Sigmoid colon (tissue), 6 donors: ENCODE measurements at regions not wholly inside any gene's neighbourhood (a gene's known extent, or its start where the extent isn't known, plus 50 kb on each side); places are given as distances from the start of the nearest gene placed in this dataset.

Experiments
- DNase-seq: peaks from one replicate; pipeline ENCODE4 v3.0.0-alpha.2; 2019
- H3K27ac ChIP-seq, 4 donors: fragments of 200-600 bp; sonication (generic); one replicate each; pipeline ENCODE4 v1.5.1; 2016 to 2019; ENCODE audit warnings: mild to moderate bottlenecking in 1 of 4
- H3K27me3 ChIP-seq, 3 donors: fragments of 200-600 bp; sonication (generic); one replicate each; pipeline ENCODE4 v1.5.1; 2019; ENCODE audit warnings: mild to moderate bottlenecking in 1 of 3
- H3K36me3 ChIP-seq, 4 donors: fragments of 200-600 bp; sonication (generic); one replicate each; pipeline ENCODE4 v1.5.1; 2016 to 2019
- H3K4me1 ChIP-seq, 4 donors: fragments of 200-600 bp; sonication (generic); one replicate each; pipeline ENCODE4 v1.5.1; 2017 to 2019
- H3K4me3 ChIP-seq, 4 donors: fragments of 200-600 bp; sonication (generic); one replicate each; pipeline ENCODE4 v1.5.1; 2017 to 2019; ENCODE audit warnings: mild to moderate bottlenecking in 2 of 4, moderate library complexity in 1 of 4
- H3K9me3 ChIP-seq, 4 donors: fragments of 200-600 bp in 3 of 4; sonication (generic) in 3 of 4; one replicate each; pipeline versions ENCODE4 v1.5.1 to v1.6.1; 2013 to 2019
- EP300 ChIP-seq, 4 donors: sonication (generic); formaldehyde crosslinking; IDR thresholded peaks; one replicate each; pipeline ENCODE4 v1.6.1; 2017; ENCODE audit warnings: antibody characterized with exemption in 4 of 4
- POLR2A ChIP-seq, 2 donors: fragments of 450-650 bp; IDR thresholded peaks; one replicate each; pipeline ENCODE4 v1.6.1; 2016; ENCODE audit warnings: antibody characterized with exemption in 2 of 2, mild to moderate bottlenecking in 2 of 2, moderate library complexity in 2 of 2
- POLR2AphosphoS5 ChIP-seq, 4 donors: sonication (generic); formaldehyde crosslinking; IDR thresholded peaks; one replicate each; pipeline ENCODE4 v1.6.1; 2017; ENCODE audit warnings: antibody characterized with exemption in 4 of 4
- WGBS, 2 donors: extraction: QIAGEN DNeasy Blood & Tissue Kit; methylation state at CpG; one replicate each; pipeline ENCODE4 v1.1.7; 2013; 5-methylcytosine and 5-hydroxymethylcytosine counted together
- intact Hi-C: fragments of 100-400 bp; cut with DNase I; formaldehyde crosslinking; loops from one replicate; pipeline ENCODE4 v1.15.1; 2023
- TF ChIP-seq, protein P1 (sequence below), 4 experiments: fragments of 450-650 bp in 3 of 4; fragments of 200-600 bp in 1 of 4; IDR thresholded peaks; one replicate each; pipeline ENCODE4 v1.5.1; 2016 to 2019; ENCODE audit warnings: antibody characterized with exemption in 4 of 4, mild to moderate bottlenecking in 3 of 4, moderate library complexity in 2 of 4
- donor health status: healthy with polysubstance abuse.
- donor health status: healthy.

DNA sequence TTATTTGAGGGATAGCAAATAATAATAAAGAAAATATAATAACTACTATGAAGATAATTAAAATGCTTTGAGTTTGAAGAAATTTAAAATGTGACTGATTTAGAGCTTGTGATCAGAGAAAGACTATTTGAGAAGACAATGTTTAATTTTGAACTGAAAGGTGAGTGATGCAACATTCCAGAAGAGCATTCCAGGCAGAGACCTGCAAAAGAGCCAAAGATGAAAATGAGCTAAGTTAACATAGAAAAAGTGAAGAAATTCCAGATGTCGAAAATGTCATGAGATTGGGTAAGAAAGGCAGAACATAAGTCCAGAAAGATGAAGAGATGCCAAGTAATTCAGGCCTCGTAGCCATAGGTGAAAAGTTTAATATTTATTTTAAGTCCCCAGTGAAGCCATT lies 215.8 kb downstream of the FSIP2 start:
- intact Hi-C loops: no loop called here
- DNase-seq: no peak
- Histone ChIP-seq H3K9me3 (no peaks in the 10 kb centered on the region), H3K4me1 (no peaks in the 10 kb centered on the region), H3K4me3 (no peak overlapping the region), H3K27me3 (no peaks in the 10 kb centered on the region), H3K36me3 (no peaks in the 10 kb centered on the region), H3K27ac (no peak overlapping the region)
- TF ChIP-seq, protein P1, sequence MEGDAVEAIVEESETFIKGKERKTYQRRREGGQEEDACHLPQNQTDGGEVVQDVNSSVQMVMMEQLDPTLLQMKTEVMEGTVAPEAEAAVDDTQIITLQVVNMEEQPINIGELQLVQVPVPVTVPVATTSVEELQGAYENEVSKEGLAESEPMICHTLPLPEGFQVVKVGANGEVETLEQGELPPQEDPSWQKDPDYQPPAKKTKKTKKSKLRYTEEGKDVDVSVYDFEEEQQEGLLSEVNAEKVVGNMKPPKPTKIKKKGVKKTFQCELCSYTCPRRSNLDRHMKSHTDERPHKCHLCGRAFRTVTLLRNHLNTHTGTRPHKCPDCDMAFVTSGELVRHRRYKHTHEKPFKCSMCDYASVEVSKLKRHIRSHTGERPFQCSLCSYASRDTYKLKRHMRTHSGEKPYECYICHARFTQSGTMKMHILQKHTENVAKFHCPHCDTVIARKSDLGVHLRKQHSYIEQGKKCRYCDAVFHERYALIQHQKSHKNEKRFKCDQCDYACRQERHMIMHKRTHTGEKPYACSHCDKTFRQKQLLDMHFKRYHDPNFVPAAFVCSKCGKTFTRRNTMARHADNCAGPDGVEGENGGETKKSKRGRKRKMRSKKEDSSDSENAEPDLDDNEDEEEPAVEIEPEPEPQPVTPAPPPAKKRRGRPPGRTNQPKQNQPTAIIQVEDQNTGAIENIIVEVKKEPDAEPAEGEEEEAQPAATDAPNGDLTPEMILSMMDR (IDR thresholded peaks at IDR 0.05): no peak
- TF ChIP-seq POLR2AphosphoS5 (IDR thresholded peaks at IDR 0.05) (no peak), POLR2A (IDR thresholded peaks at IDR 0.05) (no peak), EP300 (IDR thresholded peaks at IDR 0.05) (no peak)
- WGBS, 2 donors: 84 to 85% methylated on average over 2 of the region's 2 CpGs

DNA sequence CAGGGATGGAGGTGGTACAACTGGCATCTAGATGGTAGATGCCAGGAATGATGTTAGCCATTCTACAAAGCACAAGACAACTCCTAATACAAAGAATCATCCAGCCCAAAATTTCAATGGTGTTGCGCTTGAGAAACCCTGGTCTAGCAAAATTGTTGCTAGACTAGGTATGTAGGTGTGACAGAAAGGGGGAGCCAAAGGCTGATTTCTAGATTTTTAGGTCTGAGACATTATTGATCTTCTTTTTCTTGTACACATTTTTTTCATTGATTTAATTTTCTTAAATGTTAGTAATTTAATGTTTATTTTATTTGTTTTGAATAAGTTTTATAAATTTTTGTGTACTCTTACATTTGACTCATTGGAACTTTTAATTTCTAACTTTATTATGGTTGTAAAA lies 216.4 kb downstream of the FSIP2 start:
- WGBS, 2 donors: 49 to 100% methylated on average over 1 of the region's 1 CpG
- TF ChIP-seq, protein P1 (IDR thresholded peaks at IDR 0.05): no peak
- intact Hi-C loops: no loop called here

GRCh38 chr2:185967335-185967734 lies 228.7 kb downstream of the FSIP2 start:
- Histone ChIP-seq H3K4me3 (no peak overlapping the region), H3K27me3 (no peaks in the 10 kb centered on the region), H3K36me3 (no peaks in the 10 kb centered on the region), H3K9me3 (no peaks in the 10 kb centered on the region), H3K4me1 (no peaks in the 10 kb centered on the region), H3K27ac (no peak overlapping the region)
- WGBS, 2 donors: 88 to 97% methylated on average over 5 of the region's 5 CpGs
- no peak for DNase-seq
- TF ChIP-seq POLR2AphosphoS5 (IDR thresholded peaks at IDR 0.05) (no peak), POLR2A (IDR thresholded peaks at IDR 0.05) (no peak), EP300 (IDR thresholded peaks at IDR 0.05) (no peak)
- TF ChIP-seq, protein P1 (IDR thresholded peaks at IDR 0.05): no peak
- intact Hi-C loops: no loop called here

More for the DNA sequence above, 216.4 kb downstream of the FSIP2 start:
- no peaks in the 10 kb centered on the region for H3K9me3 ChIP-seq
- no peak overlapping the region for H3K27ac ChIP-seq
- H3K36me3 ChIP-seq: no peaks in the 10 kb centered on the region
- DNase-seq: no peak
- H3K4me3 ChIP-seq: no peak overlapping the region
- no peaks in the 10 kb centered on the region for H3K27me3 ChIP-seq
- H3K4me1 ChIP-seq: no peaks in the 10 kb centered on the region

GRCh38 chr2:185970148-185970852 lies 231.7 kb downstream of the FSIP2 start:
- H3K4me1 ChIP-seq: no peaks in the 10 kb centered on the region
- no peak for DNase-seq
- H3K4me3 ChIP-seq: no peak overlapping the region
- intact Hi-C loops: no loop called here
- H3K36me3 ChIP-seq: no peaks in the 10 kb centered on the region
- no peak overlapping the region for H3K27ac ChIP-seq
- WGBS, 2 donors: 14 to 60% methylated on average over 3 of the region's 3 CpGs
- H3K27me3 ChIP-seq: no peaks in the 10 kb centered on the region
- H3K9me3 ChIP-seq: no peaks in the 10 kb centered on the region
- TF ChIP-seq, protein P1 (IDR thresholded peaks at IDR 0.05): no peak
- TF ChIP-seq POLR2AphosphoS5 (IDR thresholded peaks at IDR 0.05): no peak
